H1 (cell line): ENCODE measurements at regions not wholly inside any gene's neighbourhood (a gene's known extent, or its start where the extent isn't known, plus 50 kb on each side); places are given as distances from the start of the nearest gene placed in this dataset.

Source experiments
- CTCF ChIA-PET: fragments of 300-600 bp; sonication (Branson Sonifier 250); formaldehyde crosslinking; loops from one replicate; lab custom pipeline; 2021; ENCODE audit not compliant: partially characterized antibody; lab: Charles Lee
- POLR2A ChIA-PET: fragments of 300-600 bp; sonication (Branson Sonifier 250); formaldehyde crosslinking; loops from one replicate; lab custom pipeline; 2021; ENCODE audit warnings: inconsistent platforms; ENCODE audit not compliant: partially characterized antibody; lab: Charles Lee
- DNase-seq, 2 experiments: peaks; one replicate each; pipeline versions ENCODE4 v3.0.0 to v3.0.0-alpha.2; 2010 to 2022; ENCODE audit warnings: low spot score in 2 of 2, low read depth in 1 of 2, mixed read lengths in 1 of 2
- FAIRE-seq: peaks from 2 replicates; lab custom pipeline; 2011; peaks lifted over from hg19 to GRCh38; lab: Jason Lieb, UNC
- H2AFZ ChIP-seq: 2 replicates; pipeline ENCODE4 v1.8.1; 2012; ENCODE audit warnings: low read length, inconsistent platforms
- H2AK5ac ChIP-seq: 2 replicates; pipeline ENCODE4 v1.6.1; 2013; ENCODE audit warnings: low read depth, low read length
- H2BK120ac ChIP-seq: replicated peaks from 2 replicates; pipeline ENCODE3; 2013; ENCODE audit warnings: low read depth, low read length, inconsistent platforms
- H2BK12ac ChIP-seq: 2 replicates; pipeline ENCODE4 v1.6.1; 2013; ENCODE audit warnings: low read depth, low read length
- H2BK15ac ChIP-seq: 2 replicates; pipeline ENCODE4 v1.6.1; 2013; ENCODE audit warnings: low read length
- H2BK20ac ChIP-seq: 2 replicates; pipeline ENCODE4 v1.6.1; 2013; ENCODE audit warnings: low read length
- H2BK5ac ChIP-seq: 2 replicates; pipeline ENCODE4 v1.6.1; 2013; ENCODE audit warnings: low read depth, low read length
- H3K14ac ChIP-seq: 2 replicates; pipeline ENCODE4 v1.6.1; 2013; ENCODE audit warnings: inconsistent platforms; ENCODE audit not compliant: insufficient read length
- H3K18ac ChIP-seq: 2 replicates; pipeline ENCODE4 v1.6.1; 2013; ENCODE audit warnings: low read length; ENCODE audit errors: extremely low read depth
- H3K23ac ChIP-seq: 2 replicates; pipeline ENCODE4 v1.6.1; 2013; ENCODE audit warnings: inconsistent platforms; ENCODE audit not compliant: insufficient read length
- H3K23me2 ChIP-seq: 2 replicates; pipeline ENCODE4 v1.6.1; 2013; ENCODE audit warnings: low read depth, low read length
- H3K27ac ChIP-seq: 2 replicates; pipeline ENCODE4 v1.6.1; 2011; ENCODE audit warnings: low read depth, low read length, inconsistent platforms
- H3K27me3 ChIP-seq, 4 experiments: replicated peaks in 1 of 4; 1 replicate in 1 of 4; 2 replicates in 3 of 4; pipeline versions ENCODE4 v1.6.1 to v1.8.1; 2011 to 2013; ENCODE audit warnings: low read length in 3 of 4, mild to moderate bottlenecking in 3 of 4, inconsistent platforms in 2 of 4, mixed read lengths in 2 of 4, moderate library complexity in 1 of 4; ENCODE audit not compliant: control insufficient read depth in 3 of 4, insufficient read depth in 3 of 4; ENCODE audit errors: extremely low read depth in 1 of 4
- H3K36me3 ChIP-seq, 4 experiments: 2 replicates each; pipeline versions ENCODE4 v1.6.1 to v1.8.1; 2011 to 2013; ENCODE audit warnings: mild to moderate bottlenecking in 4 of 4, low read length in 3 of 4, moderate library complexity in 2 of 4, control low read depth in 1 of 4, inconsistent platforms in 1 of 4; ENCODE audit not compliant: insufficient read depth in 4 of 4, control insufficient read depth in 2 of 4
- H3K4ac ChIP-seq: replicated peaks from 2 replicates; pipeline ENCODE3; 2013; ENCODE audit warnings: low read length, low read depth, mixed read lengths, inconsistent platforms; ENCODE audit not compliant: insufficient read length
- H3K4me1 ChIP-seq, 4 experiments: replicated peaks in 1 of 4; 1 replicate in 1 of 4; 2 replicates in 3 of 4; pipeline versions ENCODE4 v1.6.1 to v1.8.1; 2011 to 2013; ENCODE audit warnings: low read length in 3 of 4, inconsistent platforms in 2 of 4, mixed read lengths in 1 of 4; ENCODE audit not compliant: insufficient read depth in 4 of 4, control insufficient read depth in 3 of 4
- H3K4me2 ChIP-seq, 2 experiments: 2 replicates each; pipeline versions ENCODE4 v1.6.1 to v1.8.1; 2011 to 2013; ENCODE audit warnings: low read depth in 2 of 2, low read length in 2 of 2, control low read depth in 1 of 2, inconsistent platforms in 1 of 2, mild to moderate bottlenecking in 1 of 2; ENCODE audit not compliant: insufficient read depth in 1 of 2
- H3K4me3 ChIP-seq, 4 experiments: fragments of 200-600, 300-600 bp in 1 of 4; sonication (generic), shearing (Covaris generic), sonication (Bioruptor Twin) in 1 of 4; 2 replicates each; pipeline versions ENCODE4 v1.5.1 to v1.8.1; 2011 to 2016; ENCODE audit warnings: low read length in 4 of 4, low read depth in 3 of 4, control low read depth in 2 of 4, inconsistent platforms in 2 of 4, mild to moderate bottlenecking in 2 of 4, mixed read lengths in 1 of 4, moderate library complexity in 1 of 4; ENCODE audit not compliant: insufficient read depth in 2 of 4; ENCODE audit errors: extremely low read depth in 1 of 4
- H3K56ac ChIP-seq: replicated peaks from 2 replicates; pipeline ENCODE3; 2013; ENCODE audit warnings: low read depth, mild to moderate bottlenecking, mixed read lengths, low read length, inconsistent platforms; ENCODE audit not compliant: insufficient read length
- H3K79me1 ChIP-seq: 2 replicates; pipeline ENCODE4 v1.6.1; 2013; ENCODE audit warnings: low read depth, low read length, control low read depth
- H3K79me2 ChIP-seq, 2 experiments: 2 replicates each; pipeline versions ENCODE4 v1.6.1 to v1.8.1; 2012 to 2013; ENCODE audit warnings: low read length in 2 of 2, mild to moderate bottlenecking in 2 of 2, inconsistent platforms in 1 of 2; ENCODE audit not compliant: insufficient read depth in 2 of 2, control insufficient read depth in 1 of 2
- H3K9ac ChIP-seq, 4 experiments: replicated peaks in 1 of 4; 1 replicate in 1 of 4; 2 replicates in 3 of 4; pipeline versions ENCODE4 v1.6.1 to v1.8.1; 2011 to 2013; ENCODE audit warnings: low read depth in 3 of 4, low read length in 3 of 4, control low read depth in 2 of 4, mild to moderate bottlenecking in 2 of 4, moderate library complexity in 2 of 4, inconsistent platforms in 1 of 4; ENCODE audit errors: extremely low read depth in 1 of 4
- H3K9me3 ChIP-seq, 2 experiments: 2 replicates each; pipeline versions ENCODE4 v1.6.1 to v1.8.1; 2012 to 2013; ENCODE audit warnings: mild to moderate bottlenecking in 2 of 2, moderate library complexity in 2 of 2, control low read depth in 1 of 2, inconsistent platforms in 1 of 2, low read depth in 1 of 2, low read length in 1 of 2, mixed read lengths in 1 of 2; ENCODE audit not compliant: insufficient read depth in 2 of 2
- H4K20me1 ChIP-seq, 2 experiments: replicated peaks in 1 of 2; 2 replicates each; pipeline versions ENCODE3 to v1.8.1; 2011 to 2013; ENCODE audit warnings: inconsistent platforms in 2 of 2, low read length in 2 of 2, mild to moderate bottlenecking in 1 of 2; ENCODE audit not compliant: insufficient read depth in 2 of 2, control insufficient read depth in 1 of 2
- H4K5ac ChIP-seq: 2 replicates; pipeline ENCODE4 v1.6.1; 2013; ENCODE audit warnings: low read length, low read depth, mixed read lengths, inconsistent platforms; ENCODE audit not compliant: insufficient read length
- H4K8ac ChIP-seq: 2 replicates; pipeline ENCODE4 v1.8.0; 2013; ENCODE audit warnings: mild to moderate bottlenecking, moderate library complexity, low read length, inconsistent platforms; ENCODE audit not compliant: insufficient read depth; ENCODE audit errors: extremely low read depth
- H4K91ac ChIP-seq: replicated peaks from 2 replicates; pipeline ENCODE3; 2013; ENCODE audit warnings: low read length, mixed read lengths, inconsistent platforms; ENCODE audit not compliant: insufficient read length
- CHD2 ChIP-seq: IDR thresholded peaks from 2 replicates; pipeline ENCODE4 v1.6.1; 2012; ENCODE audit warnings: low read length, improper control_type of control experiment
- CREB1 ChIP-seq: IDR thresholded peaks from 2 replicates; pipeline ENCODE4 v1.6.1; 2012; ENCODE audit warnings: inconsistent platforms
- CTBP2 ChIP-seq: IDR thresholded peaks from 2 replicates; pipeline ENCODE4 v1.7.0; 2011; ENCODE audit warnings: borderline replicate concordance, mild to moderate bottlenecking, moderate library complexity, mixed read lengths, low read length; ENCODE audit not compliant: insufficient read depth, insufficient read length
- GTF2F1 ChIP-seq: IDR thresholded peaks from 2 replicates; pipeline ENCODE4 v1.6.1; 2012; ENCODE audit warnings: low read depth, low read length, improper control_type of control experiment, borderline replicate concordance
- PHF8 ChIP-seq: fragments of 200-600 bp; sonication (generic); conservative IDR thresholded peaks from 2 replicates; pipeline ENCODE4 v1.7.1; 2012; ENCODE audit warnings: low read depth, mild to moderate bottlenecking, inconsistent platforms, low read length, moderate library complexity
- RBBP5 ChIP-seq: IDR thresholded peaks from 2 replicates; pipeline ENCODE4 v1.7.1; 2012; ENCODE audit warnings: low read depth, mild to moderate bottlenecking, inconsistent platforms, low read length, moderate library complexity, borderline replicate concordance
- RFX5 ChIP-seq: IDR thresholded peaks from 2 replicates; pipeline ENCODE4 v1.6.1; 2011; ENCODE audit warnings: low read depth, low read length, improper control_type of control experiment, borderline replicate concordance
- SP4 ChIP-seq: IDR thresholded peaks from 2 replicates; pipeline ENCODE4 v1.6.1; 2012; ENCODE audit warnings: low read length, inconsistent platforms
- SRF ChIP-seq: IDR thresholded peaks from 2 replicates; pipeline ENCODE4 v1.6.1; 2011; ENCODE audit warnings: mild to moderate bottlenecking, low read depth, low read length, moderate library complexity
- WGBS, 2 experiments: shearing (Covaris generic) in 1 of 2; methylation state at CpG; one replicate each; pipeline versions ENCODE4 v1.1.6 to v1.1.7; 2013 to 2015; ENCODE audit warnings: low lambda C conversion rate in 2 of 2, mixed read lengths in 2 of 2, inconsistent platforms in 1 of 2, low coverage in 1 of 2, missing lambda C conversion rate in 1 of 2; ENCODE audit not compliant: insufficient replicate concordance in 2 of 2, insufficient coverage in 1 of 2, insufficient read length in 1 of 2; ENCODE audit errors: extremely low coverage in 1 of 2, missing lambda C conversion rate in 1 of 2; 5-methylcytosine and 5-hydroxymethylcytosine counted together

GRCh38 chr9:82552784-82553183, 510.2 kb downstream of the RASEF start:
- 88% methylated on average over 2 of the region's 2 CpGs; no CpG with 5 or more reads in 1 of the 2 experiments for WGBS, 2 experiments
- Histone ChIP-seq H2BK15ac (no peak overlapping the region), H3K23ac (no peak overlapping the region), H3K4ac (no peak overlapping the region), H3K4me2 (no peak overlapping the region)
- TF ChIP-seq SRF (no peak), CREB1 (no peak), RBBP5 (no peak), RFX5 (no peak), SP4 (no peak), GTF2F1 (no peak), CHD2 (no peak), PHF8 (no peak), CTBP2 (no peak)
- TF ChIP-seq, all 59 proteins: peak for 0
- Histone ChIP-seq H3K56ac (no peak overlapping the region), H2BK5ac (no peak overlapping the region), H2BK20ac (no peak overlapping the region), H3K4me1 (peaks cover 0 to 4% (median 1%) of the 10 kb centered on the region in 4 experiments; a peak in 1 of 7 replicates), H4K20me1 (no peaks in the 10 kb centered on the region), H2AK5ac (no peak overlapping the region), H2AFZ (no peak overlapping the region), H3K27ac (no peak overlapping the region), H3K23me2 (no peaks in the 10 kb centered on the region; the same call in 1 of the 2 replicates), H2BK12ac (no peak overlapping the region), H2BK120ac (no peak overlapping the region), H3K9me3 (no peaks in the 10 kb centered on the region), H3K14ac (no peak overlapping the region), H3K79me1 (no peaks in the 10 kb centered on the region), H4K8ac (no peak overlapping the region), H3K18ac (no peak overlapping the region), H4K5ac (no peak overlapping the region), H3K27me3 (peaks cover 0 to 2% (median 0%) of the 10 kb centered on the region in 4 experiments; a peak in 1 of 7 replicates), H3K36me3 (no peaks in the 10 kb centered on the region), H4K91ac (no peak overlapping the region), H3K9ac (no peak overlapping the region), H3K4me3 (no peak overlapping the region), H3K79me2 (no peaks in the 10 kb centered on the region)
- CTCF ChIA-PET, result interaction anchor here (0.6 to 7.1 kb wide), 5 partner anchors 44 to 394 kb away, joined by 3 to 63 read pairs (median 3); no protein-coding TSS in a partner anchor
- FAIRE-seq (no peak), DNase-seq (no peak)
- POLR2A ChIA-PET, result no interaction called here
